ENCODE measurements at regions not wholly inside any gene's neighbourhood (a gene's known extent, or its start where the extent isn't known, plus 50 kb on each side); places are given as distances from the start of the nearest gene placed in this dataset.

DNA sequence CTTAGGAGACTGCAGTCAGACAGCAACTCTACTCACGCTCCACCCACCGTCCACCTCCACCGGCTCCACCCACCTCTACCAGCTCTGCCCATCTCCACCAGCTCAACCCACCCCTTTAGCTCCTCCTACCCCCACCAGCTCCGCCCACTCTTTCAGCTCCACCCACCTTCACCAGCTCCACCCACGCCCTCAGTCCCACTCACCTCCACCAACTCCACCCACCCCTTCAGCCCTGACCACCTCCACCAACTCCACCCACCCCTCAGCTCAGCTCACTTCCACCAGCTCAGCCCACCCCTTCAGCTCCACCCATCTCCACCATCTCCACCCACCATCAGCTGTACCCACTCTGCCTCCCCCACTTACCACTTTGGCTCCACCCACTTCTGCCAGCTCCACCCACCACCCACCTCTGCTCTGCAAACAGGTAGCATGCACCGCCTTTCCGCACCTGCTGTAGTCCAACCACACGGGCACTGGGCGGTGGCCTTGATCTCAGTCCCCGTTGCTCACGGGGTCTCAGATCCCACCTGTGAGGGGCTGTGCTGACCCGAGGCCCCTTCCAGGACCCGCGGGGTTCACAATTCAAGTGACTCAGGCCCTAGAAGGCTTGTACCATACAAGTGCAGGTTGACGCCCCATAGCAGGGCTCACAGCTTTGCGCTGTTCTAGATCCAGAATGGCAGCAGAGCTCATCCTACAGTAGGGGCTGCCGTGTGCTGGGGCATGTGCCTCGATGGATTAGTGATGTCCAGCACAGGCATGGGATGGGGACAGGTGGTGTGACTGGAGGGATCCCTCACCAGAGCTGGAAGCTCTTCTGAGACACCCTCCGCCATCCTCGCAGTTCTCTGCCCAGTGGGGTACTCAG lies 77.2 kb upstream of the OTOS start:
- no peak overlapping the region for H3K4me2 ChIP-seq
- DNase-seq (ENCODE audit: low spot score) = no peak
- H2AFZ ChIP-seq = no peak overlapping the region
- 88% methylated on average over 15 of the region's 20 CpGs for WGBS (ENCODE audit: low lambda C conversion rate, missing lambda C conversion rate)
- H3K4me1 ChIP-seq (ENCODE audit: insufficient read depth) = no peaks in the 10 kb centered on the region
- H3K27ac ChIP-seq = no peak overlapping the region
- no peak for TF ChIP-seq EZH2phosphoT487 (IDR thresholded peaks at IDR 0.05; ENCODE audit: low read depth, severe bottlenecking, unreplicated experiment)
- TF ChIP-seq, protein P1, sequence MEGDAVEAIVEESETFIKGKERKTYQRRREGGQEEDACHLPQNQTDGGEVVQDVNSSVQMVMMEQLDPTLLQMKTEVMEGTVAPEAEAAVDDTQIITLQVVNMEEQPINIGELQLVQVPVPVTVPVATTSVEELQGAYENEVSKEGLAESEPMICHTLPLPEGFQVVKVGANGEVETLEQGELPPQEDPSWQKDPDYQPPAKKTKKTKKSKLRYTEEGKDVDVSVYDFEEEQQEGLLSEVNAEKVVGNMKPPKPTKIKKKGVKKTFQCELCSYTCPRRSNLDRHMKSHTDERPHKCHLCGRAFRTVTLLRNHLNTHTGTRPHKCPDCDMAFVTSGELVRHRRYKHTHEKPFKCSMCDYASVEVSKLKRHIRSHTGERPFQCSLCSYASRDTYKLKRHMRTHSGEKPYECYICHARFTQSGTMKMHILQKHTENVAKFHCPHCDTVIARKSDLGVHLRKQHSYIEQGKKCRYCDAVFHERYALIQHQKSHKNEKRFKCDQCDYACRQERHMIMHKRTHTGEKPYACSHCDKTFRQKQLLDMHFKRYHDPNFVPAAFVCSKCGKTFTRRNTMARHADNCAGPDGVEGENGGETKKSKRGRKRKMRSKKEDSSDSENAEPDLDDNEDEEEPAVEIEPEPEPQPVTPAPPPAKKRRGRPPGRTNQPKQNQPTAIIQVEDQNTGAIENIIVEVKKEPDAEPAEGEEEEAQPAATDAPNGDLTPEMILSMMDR (IDR thresholded peaks at IDR 0.05; ENCODE audit: poor library complexity) = no peak
- TF ChIP-seq EZH2 (IDR thresholded peaks at IDR 0.05; ENCODE audit: borderline replicate concordance) = no peak
- H3K27me3 ChIP-seq = no peaks in the 10 kb centered on the region
- no peak overlapping the region for H3K4me3 ChIP-seq
- H3K79me2 ChIP-seq = no peaks in the 10 kb centered on the region
- no peaks in the 10 kb centered on the region for H3K36me3 ChIP-seq (replicated peaks; ENCODE audit: insufficient read depth, low read depth)
- no peaks in the 10 kb centered on the region for H3K9me3 ChIP-seq (ENCODE audit: low read depth)
- H3K9me2 ChIP-seq (replicated peaks; ENCODE audit: insufficient read depth) = no peaks in the 10 kb centered on the region
- no peaks in the 10 kb centered on the region for H4K20me1 ChIP-seq (ENCODE audit: insufficient read depth, poor library complexity, severe bottlenecking)

DNA sequence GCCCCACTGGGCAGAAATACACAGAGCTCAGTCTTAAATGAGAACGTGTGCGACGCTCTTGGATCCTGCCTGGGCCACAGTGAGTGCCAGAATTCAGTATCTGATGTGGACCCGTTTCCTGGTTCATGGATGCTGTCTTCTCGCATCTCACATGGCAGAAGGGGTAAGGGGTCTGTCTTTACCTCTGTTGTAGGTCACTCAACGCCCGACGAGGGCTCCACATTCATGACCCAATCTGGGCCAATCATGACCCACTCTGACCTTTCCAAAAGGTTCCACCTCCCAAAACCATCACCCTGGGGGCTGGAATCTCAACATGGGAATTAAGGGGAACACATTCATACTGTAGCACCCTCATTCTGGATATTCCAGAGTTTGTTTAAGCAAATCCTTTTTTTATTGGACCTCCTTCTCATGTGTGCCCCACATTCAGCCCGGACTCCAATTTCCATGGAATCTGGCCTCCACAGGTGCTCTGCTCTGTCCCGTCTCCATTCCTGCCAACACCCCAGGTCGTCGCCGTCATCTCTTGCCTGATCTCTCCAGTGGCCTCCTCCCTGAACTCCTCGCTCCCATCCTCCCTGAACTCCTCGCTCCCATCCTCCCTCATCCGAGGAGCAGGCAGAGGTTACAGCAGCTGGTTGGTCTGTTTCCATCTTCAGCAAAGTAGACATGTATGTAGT lies 78.9 kb upstream of the OTOS start:
- Histone ChIP-seq H3K4me1 (ENCODE audit: insufficient read depth) (no peaks in the 10 kb centered on the region), H4K20me1 (ENCODE audit: insufficient read depth, poor library complexity, severe bottlenecking) (no peaks in the 10 kb centered on the region), H3K4me2 (no peak overlapping the region), H3K27ac (no peak overlapping the region), H3K9me3 (ENCODE audit: low read depth) (no peaks in the 10 kb centered on the region), H3K79me2 (no peaks in the 10 kb centered on the region), H2AFZ (no peak overlapping the region), H3K36me3 (replicated peaks; ENCODE audit: insufficient read depth, low read depth) (no peaks in the 10 kb centered on the region), H3K27me3 (no peaks in the 10 kb centered on the region), H3K4me3 (no peak overlapping the region), H3K9me2 (replicated peaks; ENCODE audit: insufficient read depth) (no peaks in the 10 kb centered on the region)
- TF ChIP-seq, protein P1 (IDR thresholded peaks at IDR 0.05; ENCODE audit: poor library complexity) = no peak
- TF ChIP-seq EZH2phosphoT487 (IDR thresholded peaks at IDR 0.05; ENCODE audit: low read depth, severe bottlenecking, unreplicated experiment) (no peak), EZH2 (IDR thresholded peaks at IDR 0.05; ENCODE audit: borderline replicate concordance) (no peak)
- DNase-seq (ENCODE audit: low spot score) = no peak
- 84% methylated on average over 16 of the region's 16 CpGs for WGBS (ENCODE audit: low lambda C conversion rate, missing lambda C conversion rate)

DNA sequence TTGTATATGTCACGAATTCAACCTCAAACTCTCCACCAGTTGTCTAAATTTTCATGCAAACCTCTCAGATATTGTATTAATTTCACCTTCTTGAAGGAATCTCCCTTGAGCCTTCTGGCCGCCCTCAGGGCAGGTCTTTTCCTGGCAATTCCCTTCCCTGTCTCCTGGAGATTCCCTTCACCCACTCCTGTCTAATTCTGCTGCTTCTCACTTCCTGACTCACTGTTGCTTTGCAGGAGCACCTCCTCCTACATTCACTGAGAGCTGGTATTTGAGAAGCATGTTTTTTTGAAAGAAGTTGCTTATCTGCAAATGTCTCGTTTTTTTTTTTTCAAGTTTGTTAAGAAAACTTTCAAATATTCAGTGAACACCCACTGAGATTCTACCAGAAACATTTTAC lies 79.9 kb upstream of the OTOS start:
- Histone ChIP-seq H3K4me1 (ENCODE audit: insufficient read depth) (no peaks in the 10 kb centered on the region), H3K27ac (no peak overlapping the region), H3K9me3 (ENCODE audit: low read depth) (no peaks in the 10 kb centered on the region), H3K9me2 (replicated peaks; ENCODE audit: insufficient read depth) (no peaks in the 10 kb centered on the region), H3K79me2 (no peaks in the 10 kb centered on the region), H3K36me3 (replicated peaks; ENCODE audit: insufficient read depth, low read depth) (no peaks in the 10 kb centered on the region), H4K20me1 (ENCODE audit: insufficient read depth, poor library complexity, severe bottlenecking) (no peaks in the 10 kb centered on the region), H3K27me3 (no peaks in the 10 kb centered on the region), H3K4me2 (no peak overlapping the region), H2AFZ (no peak overlapping the region), H3K4me3 (no peak overlapping the region)
- WGBS (ENCODE audit: low lambda C conversion rate, missing lambda C conversion rate) = 54% methylated on average over 3 of the region's 3 CpGs
- no peak for TF ChIP-seq EZH2 (IDR thresholded peaks at IDR 0.05; ENCODE audit: borderline replicate concordance)
- TF ChIP-seq, protein P1 (IDR thresholded peaks at IDR 0.05; ENCODE audit: poor library complexity) = no peak
- TF ChIP-seq EZH2phosphoT487 (IDR thresholded peaks at IDR 0.05; ENCODE audit: low read depth, severe bottlenecking, unreplicated experiment) = no peak
- DNase-seq (ENCODE audit: low spot score) = peak; percentile 46
